ENCODE measurements at regions not wholly inside any gene's neighbourhood (a gene's known extent, or its start where the extent isn't known, plus 50 kb on each side); places are given as distances from the start of the nearest gene placed in this dataset.
"Not testable (repeated sequence)": the region's sequence is repeated elsewhere in the genome, so short reads cannot be mapped to it uniquely, and the experiment has no call there.

- Histone ChIP-seq H3K79me2 (ENCODE audit: control insufficient read depth, insufficient read depth, low read length) (no peaks in the 10 kb centered on the region), H3K27me3 (ENCODE audit: control insufficient read depth, insufficient read depth, low read length) (no peaks in the 10 kb centered on the region), H3K9me3 (ENCODE audit: control insufficient read depth, insufficient read depth, low read depth, low read length) (no peaks in the 10 kb centered on the region), H3K4me1 (ENCODE audit: control insufficient read depth, extremely low read depth, insufficient read depth, low read length) (no peaks in the 10 kb centered on the region), H3K9ac (ENCODE audit: insufficient read depth, low read length) (no peak overlapping the region), H3K4me3 (replicated peaks in 1 of 4; ENCODE audit: control extremely low read depth in 1 of 4, insufficient read depth in 1 of 4, low read depth in 3 of 4, low read length in 4 of 4) (no peak overlapping the region), H3K36me3 (ENCODE audit: control insufficient read depth, insufficient read depth, low read length) (no peaks in the 10 kb centered on the region), H3K4me2 (ENCODE audit: extremely low read depth, insufficient read depth, low read length) (no peak overlapping the region), H4K20me1 (ENCODE audit: control insufficient read depth, extremely low read depth, insufficient read depth, low read length) (no peaks in the 10 kb centered on the region), H2AFZ (ENCODE audit: low read length) (no peak overlapping the region), H3K27ac (ENCODE audit: insufficient read depth, low read length) (no peak overlapping the region)
- no peak for DNase-seq (ENCODE audit: low read depth in 2 of 2)
- TF ChIP-seq EZH2 (IDR thresholded peaks at IDR 0.05; ENCODE audit: low read length, missing control alignments), result no peak
- no peak for TF ChIP-seq CTCF (conservative IDR thresholded peaks at IDR 0.05 in 1 of 2, IDR thresholded peaks at IDR 0.05 in 1 of 2; ENCODE audit: low read depth in 1 of 2, low read length in 2 of 2)
Measured at GRCh38 chr16:6725634-6726331, 606.9 kb upstream of the RBFOX1 start.

- not testable (repeated sequence) for H3K27ac ChIP-seq (ENCODE audit: insufficient read depth, low read length); H3K9ac ChIP-seq (ENCODE audit: insufficient read depth, low read length); H3K79me2 ChIP-seq (ENCODE audit: control insufficient read depth, insufficient read depth, low read length); DNase-seq (ENCODE audit: low read depth in 2 of 2); H3K27me3 ChIP-seq (ENCODE audit: control insufficient read depth, insufficient read depth, low read length); H3K36me3 ChIP-seq (ENCODE audit: control insufficient read depth, insufficient read depth, low read length); H3K4me3 ChIP-seq (replicated peaks in 1 of 4; ENCODE audit: control extremely low read depth in 1 of 4, insufficient read depth in 1 of 4, low read depth in 3 of 4, low read length in 4 of 4); H3K4me2 ChIP-seq (ENCODE audit: extremely low read depth, insufficient read depth, low read length); H2AFZ ChIP-seq (ENCODE audit: low read length); H3K4me1 ChIP-seq (ENCODE audit: control insufficient read depth, extremely low read depth, insufficient read depth, low read length); H4K20me1 ChIP-seq (ENCODE audit: control insufficient read depth, extremely low read depth, insufficient read depth, low read length); H3K9me3 ChIP-seq (ENCODE audit: control insufficient read depth, insufficient read depth, low read depth, low read length)
Measured at GRCh38 chr16:6725206-6725605, 607.4 kb upstream of the RBFOX1 start.

GRCh38 chr16:6722786-6723185 is 609.9 kb upstream of the RBFOX1 start:
- no peak overlapping the region for H3K4me3 ChIP-seq (replicated peaks in 1 of 4; ENCODE audit: control extremely low read depth in 1 of 4, insufficient read depth in 1 of 4, low read depth in 3 of 4, low read length in 4 of 4)
- DNase-seq (ENCODE audit: low read depth in 2 of 2), result no peak
- H3K36me3 ChIP-seq (ENCODE audit: control insufficient read depth, insufficient read depth, low read length), result no peaks in the 10 kb centered on the region
- no peaks in the 10 kb centered on the region for H3K79me2 ChIP-seq (ENCODE audit: control insufficient read depth, insufficient read depth, low read length)
- H3K9me3 ChIP-seq (ENCODE audit: control insufficient read depth, insufficient read depth, low read depth, low read length), result no peaks in the 10 kb centered on the region
- no peak overlapping the region for H2AFZ ChIP-seq (ENCODE audit: low read length)
- H3K27ac ChIP-seq (ENCODE audit: insufficient read depth, low read length), result no peak overlapping the region
- H3K4me2 ChIP-seq (ENCODE audit: extremely low read depth, insufficient read depth, low read length), result no peak overlapping the region
- H3K9ac ChIP-seq (ENCODE audit: insufficient read depth, low read length), result no peak overlapping the region
- H4K20me1 ChIP-seq (ENCODE audit: control insufficient read depth, extremely low read depth, insufficient read depth, low read length), result no peaks in the 10 kb centered on the region
- H3K4me1 ChIP-seq (ENCODE audit: control insufficient read depth, extremely low read depth, insufficient read depth, low read length), result no peaks in the 10 kb centered on the region
- H3K27me3 ChIP-seq (ENCODE audit: control insufficient read depth, insufficient read depth, low read length), result no peaks in the 10 kb centered on the region
- TF ChIP-seq CTCF (conservative IDR thresholded peaks at IDR 0.05 in 1 of 2, IDR thresholded peaks at IDR 0.05 in 1 of 2; ENCODE audit: low read depth in 1 of 2, low read length in 2 of 2), result no peak
- no peak for TF ChIP-seq EZH2 (IDR thresholded peaks at IDR 0.05; ENCODE audit: low read length, missing control alignments)

Measured in fibroblast of lung (primary cell).